ENCODE measurements at regions not wholly inside any gene's neighbourhood (a gene's known extent, or its start where the extent isn't known, plus 50 kb on each side); places are given as distances from the start of the nearest gene placed in this dataset.

DNA sequence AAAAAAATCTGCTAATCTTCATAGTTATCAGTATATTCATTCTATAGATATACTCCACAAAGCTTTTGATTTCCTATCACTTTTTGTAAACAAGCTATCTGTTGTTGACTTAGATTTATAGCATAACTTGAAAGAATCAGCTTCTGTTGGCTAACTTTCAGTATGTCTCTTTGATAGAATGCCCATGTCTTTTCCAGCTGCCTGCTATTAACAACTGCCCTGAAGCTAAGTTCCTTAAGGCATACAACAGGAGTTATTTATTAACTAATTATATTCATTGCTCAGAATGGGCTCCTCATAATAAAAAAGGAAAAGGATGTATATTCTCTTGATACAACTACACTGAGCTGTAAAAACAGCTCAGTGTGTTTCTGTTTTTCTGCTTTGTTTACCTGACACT is 293.9 kb downstream of the TUSC7 start:
- H3K27ac ChIP-seq, result no peak overlapping the region
- H3K27me3 ChIP-seq, result no peaks in the 10 kb centered on the region
- no peaks in the 10 kb centered on the region for H3K36me3 ChIP-seq (replicated peaks in 1 of 2)
- TF ChIP-seq POLR2A (IDR thresholded peaks at IDR 0.05), result no peak
- TF ChIP-seq, protein P1, sequence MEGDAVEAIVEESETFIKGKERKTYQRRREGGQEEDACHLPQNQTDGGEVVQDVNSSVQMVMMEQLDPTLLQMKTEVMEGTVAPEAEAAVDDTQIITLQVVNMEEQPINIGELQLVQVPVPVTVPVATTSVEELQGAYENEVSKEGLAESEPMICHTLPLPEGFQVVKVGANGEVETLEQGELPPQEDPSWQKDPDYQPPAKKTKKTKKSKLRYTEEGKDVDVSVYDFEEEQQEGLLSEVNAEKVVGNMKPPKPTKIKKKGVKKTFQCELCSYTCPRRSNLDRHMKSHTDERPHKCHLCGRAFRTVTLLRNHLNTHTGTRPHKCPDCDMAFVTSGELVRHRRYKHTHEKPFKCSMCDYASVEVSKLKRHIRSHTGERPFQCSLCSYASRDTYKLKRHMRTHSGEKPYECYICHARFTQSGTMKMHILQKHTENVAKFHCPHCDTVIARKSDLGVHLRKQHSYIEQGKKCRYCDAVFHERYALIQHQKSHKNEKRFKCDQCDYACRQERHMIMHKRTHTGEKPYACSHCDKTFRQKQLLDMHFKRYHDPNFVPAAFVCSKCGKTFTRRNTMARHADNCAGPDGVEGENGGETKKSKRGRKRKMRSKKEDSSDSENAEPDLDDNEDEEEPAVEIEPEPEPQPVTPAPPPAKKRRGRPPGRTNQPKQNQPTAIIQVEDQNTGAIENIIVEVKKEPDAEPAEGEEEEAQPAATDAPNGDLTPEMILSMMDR (IDR thresholded peaks at IDR 0.05), result no peak
- DNase-seq, result no peak
- intact Hi-C loops (cut with DNase I), result no loop called here
- H3K4me1 ChIP-seq (replicated peaks in 1 of 2), result peaks cover 0 to 5% of the 10 kb centered on the region in 2 donors
- H3K9me3 ChIP-seq (replicated peaks in 1 of 3), result no peaks in the 10 kb centered on the region
- no peak overlapping the region for H3K4me3 ChIP-seq

- Histone ChIP-seq H3K4me3 (no peak overlapping the region), H3K36me3 (replicated peaks in 1 of 2) (no peaks in the 10 kb centered on the region), H3K9me3 (replicated peaks in 1 of 3) (no peaks in the 10 kb centered on the region), H3K4me1 (replicated peaks in 1 of 2) (peaks cover 0 to 5% of the 10 kb centered on the region in 2 donors), H3K27ac (no peak overlapping the region), H3K27me3 (no peaks in the 10 kb centered on the region)
- 75 to 91% (median 79%) methylated on average over 2 of the region's 2 CpGs for WGBS, 4 donors
- DNase-seq, result no peak
- intact Hi-C loops (cut with DNase I), result no loop called here
- no peak for TF ChIP-seq POLR2A (IDR thresholded peaks at IDR 0.05)
- TF ChIP-seq, protein P1 (IDR thresholded peaks at IDR 0.05), result no peak
Measured at GRCh38 chr3:117005274-117005673, 295.7 kb downstream of the TUSC7 start.

- no peaks in the 10 kb centered on the region for H3K36me3 ChIP-seq (replicated peaks in 1 of 2)
- TF ChIP-seq, protein P1 (IDR thresholded peaks at IDR 0.05), result no peak
- no peak for TF ChIP-seq POLR2A (IDR thresholded peaks at IDR 0.05)
- WGBS, 4 donors, result 59 to 74% (median 67%) methylated on average over 2 of the region's 2 CpGs
- peaks cover 0 to 5% of the 10 kb centered on the region in 2 donors for H3K4me1 ChIP-seq (replicated peaks in 1 of 2)
- no peaks in the 10 kb centered on the region for H3K9me3 ChIP-seq (replicated peaks in 1 of 3)
- no peak for DNase-seq
- H3K27ac ChIP-seq, result no peak overlapping the region
- H3K27me3 ChIP-seq, result no peaks in the 10 kb centered on the region
- no peak overlapping the region for H3K4me3 ChIP-seq
- intact Hi-C loops (cut with DNase I), result no loop called here
Measured at GRCh38 chr3:117005911-117006522, 296.4 kb downstream of the TUSC7 start.

DNA sequence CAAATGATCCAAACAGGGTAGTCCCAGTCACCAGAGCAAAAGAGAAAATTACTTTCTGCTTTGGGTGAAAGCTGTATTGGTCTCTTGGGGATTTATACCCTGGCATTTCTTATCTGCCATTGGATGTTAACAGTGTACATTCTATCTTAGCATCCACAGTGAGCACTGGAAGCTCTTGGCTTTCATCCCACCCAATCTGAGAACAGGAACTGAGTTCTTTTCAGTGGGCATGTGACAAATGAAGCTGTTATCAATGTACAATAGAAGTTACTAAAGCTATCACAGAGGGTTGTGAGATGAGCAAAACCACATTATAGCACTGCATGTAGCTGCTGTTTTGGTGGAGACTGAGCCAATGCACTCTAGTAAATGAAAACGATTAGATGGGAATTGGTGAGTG is 300.7 kb downstream of the TUSC7 start:
- WGBS, 4 donors, result 67 to 80% (median 70%) methylated on average over 1 of the region's 1 CpG
- intact Hi-C loops (cut with DNase I), result loop anchor here in 1 of 2 donors (10.0 kb wide), 1 partner anchor 146 kb away; no protein-coding TSS in a partner anchor
- H3K4me3 ChIP-seq, result no peak overlapping the region
- H3K27ac ChIP-seq, result no peak overlapping the region
- DNase-seq, result no peak
- no peaks in the 10 kb centered on the region for H3K36me3 ChIP-seq (replicated peaks in 1 of 2)
- TF ChIP-seq, protein P1 (IDR thresholded peaks at IDR 0.05), result no peak
- TF ChIP-seq POLR2A (IDR thresholded peaks at IDR 0.05), result no peak
- H3K9me3 ChIP-seq (replicated peaks in 1 of 3), result no peaks in the 10 kb centered on the region
- peaks cover 0 to 5% of the 10 kb centered on the region in 2 donors for H3K4me1 ChIP-seq (replicated peaks in 1 of 2)
- no peaks in the 10 kb centered on the region for H3K27me3 ChIP-seq

All from adrenal gland (tissue), 9 donors.